ENCODE measurements at regions not wholly inside any gene's neighbourhood (a gene's known extent, or its start where the extent isn't known, plus 50 kb on each side); places are given as distances from the start of the nearest gene placed in this dataset.

DNA sequence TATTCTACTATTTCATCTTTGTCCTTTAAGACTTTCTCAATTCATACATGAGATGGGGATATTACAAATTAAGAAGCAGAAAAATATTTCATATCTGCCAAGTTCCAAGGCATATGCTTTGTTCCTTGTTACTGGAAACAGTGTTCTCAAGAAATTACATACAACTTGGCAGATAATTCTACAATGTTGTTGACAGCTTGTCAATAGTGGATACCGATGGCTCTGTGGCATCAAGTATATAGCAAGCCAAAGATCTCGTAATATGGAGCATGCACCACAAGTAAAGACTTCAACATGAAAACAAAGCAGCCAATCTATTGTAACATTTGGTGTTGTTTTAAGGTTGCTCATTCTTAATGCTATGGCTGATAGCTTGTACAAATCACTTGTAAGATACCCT, 598.2 kb upstream of the KLHL29 start:
- no peaks in the 10 kb centered on the region for H3K36me3 ChIP-seq (ENCODE audit: control insufficient read depth in 2 of 2, insufficient read depth in 2 of 2, low read length in 2 of 2)

DNA sequence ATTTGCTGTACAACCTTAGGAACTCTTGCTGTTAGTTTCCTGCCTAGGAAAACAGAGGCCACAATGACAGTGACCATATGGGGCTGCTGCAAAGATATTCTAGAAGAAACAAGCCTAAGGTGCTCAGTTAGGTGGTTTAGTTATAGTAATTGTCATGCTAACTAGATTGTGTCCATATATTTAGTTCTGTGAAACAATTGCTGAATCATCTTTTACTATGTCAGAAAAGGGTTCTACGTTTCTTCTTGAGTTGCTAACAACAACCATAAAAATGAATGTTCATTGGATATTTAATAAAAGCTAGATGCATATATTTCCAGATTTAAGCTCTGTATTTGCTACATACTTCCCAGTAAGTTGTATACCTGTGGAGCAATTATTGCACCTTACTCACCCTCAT, 597.2 kb upstream of the KLHL29 start:
- no peaks in the 10 kb centered on the region for H3K36me3 ChIP-seq (ENCODE audit: control insufficient read depth in 2 of 2, insufficient read depth in 2 of 2, low read length in 2 of 2)
- no peaks in the 10 kb centered on the region for H3K4me1 ChIP-seq (ENCODE audit: control insufficient read depth in 2 of 2, insufficient read depth in 2 of 2, low read length in 2 of 2)
- no peak overlapping the region for H3K4me3 ChIP-seq (ENCODE audit: low read length in 2 of 2)
- H3K27ac ChIP-seq (ENCODE audit: low read depth in 2 of 2, low read length in 2 of 2), result no peak overlapping the region
- H3K27me3 ChIP-seq (ENCODE audit: control insufficient read depth in 2 of 2, insufficient read depth in 2 of 2, low read length in 2 of 2), result no peaks in the 10 kb centered on the region
- no peak overlapping the region for H3K9ac ChIP-seq (ENCODE audit: low read depth in 1 of 2, low read length in 2 of 2)
- no peaks in the 10 kb centered on the region for H3K9me3 ChIP-seq (ENCODE audit: control insufficient read depth in 2 of 2, low read length in 2 of 2)

More for the DNA sequence above, 598.2 kb upstream of the KLHL29 start:
- H3K4me1 ChIP-seq (ENCODE audit: control insufficient read depth in 2 of 2, insufficient read depth in 2 of 2, low read length in 2 of 2), result no peaks in the 10 kb centered on the region
- no peaks in the 10 kb centered on the region for H3K9me3 ChIP-seq (ENCODE audit: control insufficient read depth in 2 of 2, low read length in 2 of 2)
- no peak overlapping the region for H3K27ac ChIP-seq (ENCODE audit: low read depth in 2 of 2, low read length in 2 of 2)
- H3K27me3 ChIP-seq (ENCODE audit: control insufficient read depth in 2 of 2, insufficient read depth in 2 of 2, low read length in 2 of 2), result no peaks in the 10 kb centered on the region
- no peak overlapping the region for H3K9ac ChIP-seq (ENCODE audit: low read depth in 1 of 2, low read length in 2 of 2)
- no peak overlapping the region for H3K4me3 ChIP-seq (ENCODE audit: low read length in 2 of 2)

DNA sequence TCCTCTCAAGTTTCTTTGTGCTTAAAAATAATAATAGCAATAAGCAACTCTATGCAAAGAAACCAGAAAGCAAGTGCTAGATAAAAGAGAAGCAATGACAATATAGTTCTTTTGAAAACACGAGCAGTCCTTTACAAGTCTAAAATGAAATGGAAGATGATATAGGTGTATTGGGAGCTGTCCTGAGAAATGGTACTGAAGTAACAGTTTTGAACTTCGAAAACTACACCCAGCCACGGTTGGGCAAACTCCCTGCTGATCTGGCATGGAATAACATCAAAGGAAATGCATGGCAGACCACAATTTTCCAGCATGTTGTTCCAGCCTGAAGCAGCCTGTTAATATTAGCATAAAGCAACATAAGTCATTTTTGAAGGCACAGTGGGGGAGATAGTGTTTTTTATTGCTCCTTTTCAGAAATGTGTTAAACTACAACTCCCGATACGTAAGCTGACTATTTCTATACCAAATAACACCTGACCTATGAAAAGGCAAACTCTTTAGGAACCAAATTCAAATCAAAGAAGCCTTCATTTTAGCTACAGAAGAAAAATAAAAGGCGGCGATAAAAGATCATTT, 596.1 kb upstream of the KLHL29 start:
- Histone ChIP-seq H3K4me1 (ENCODE audit: control insufficient read depth in 2 of 2, insufficient read depth in 2 of 2, low read length in 2 of 2) (no peaks in the 10 kb centered on the region), H3K4me3 (ENCODE audit: low read length in 2 of 2) (no peak overlapping the region), H3K36me3 (ENCODE audit: control insufficient read depth in 2 of 2, insufficient read depth in 2 of 2, low read length in 2 of 2) (no peaks in the 10 kb centered on the region), H3K9ac (ENCODE audit: low read depth in 1 of 2, low read length in 2 of 2) (no peak overlapping the region), H3K9me3 (ENCODE audit: control insufficient read depth in 2 of 2, low read length in 2 of 2) (no peaks in the 10 kb centered on the region), H3K27me3 (ENCODE audit: control insufficient read depth in 2 of 2, insufficient read depth in 2 of 2, low read length in 2 of 2) (no peaks in the 10 kb centered on the region), H3K27ac (ENCODE audit: low read depth in 2 of 2, low read length in 2 of 2) (no peak overlapping the region)

DNA sequence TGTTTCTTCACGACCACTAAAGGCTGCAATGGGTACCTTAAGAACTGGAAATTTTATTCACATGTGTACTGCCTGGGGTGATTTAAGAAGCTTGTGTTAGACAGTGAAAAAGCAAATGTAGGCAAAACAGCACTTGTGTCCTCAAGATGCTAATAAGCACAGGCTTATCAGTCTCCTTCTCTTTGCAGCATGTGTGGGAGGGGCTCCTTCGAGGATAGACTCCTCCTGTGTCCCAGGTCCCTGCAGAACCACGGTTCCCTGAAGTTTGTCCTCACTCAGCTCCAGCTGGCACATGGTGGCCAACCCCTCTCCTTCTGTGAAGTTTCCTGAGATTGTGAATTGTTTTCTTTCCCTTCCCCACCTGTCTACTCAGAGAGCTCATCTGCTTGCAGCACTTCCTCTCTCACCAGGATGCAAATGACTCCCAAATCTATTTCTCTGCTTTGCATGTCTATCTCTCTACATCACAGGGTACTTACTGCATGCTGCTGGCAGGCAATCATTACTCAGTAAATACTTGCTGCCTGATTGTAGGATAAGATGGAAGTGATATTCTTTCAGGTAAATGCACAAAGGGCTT, 589.6 kb upstream of the KLHL29 start:
- Histone ChIP-seq H3K4me1 (ENCODE audit: control insufficient read depth in 2 of 2, insufficient read depth in 2 of 2, low read length in 2 of 2) (no peaks in the 10 kb centered on the region), H3K36me3 (ENCODE audit: control insufficient read depth in 2 of 2, insufficient read depth in 2 of 2, low read length in 2 of 2) (no peaks in the 10 kb centered on the region), H3K27ac (ENCODE audit: low read depth in 2 of 2, low read length in 2 of 2) (no peak overlapping the region), H3K27me3 (ENCODE audit: control insufficient read depth in 2 of 2, insufficient read depth in 2 of 2, low read length in 2 of 2) (no peaks in the 10 kb centered on the region), H3K4me3 (ENCODE audit: low read length in 2 of 2) (no peak overlapping the region), H3K9me3 (ENCODE audit: control insufficient read depth in 2 of 2, low read length in 2 of 2) (no peaks in the 10 kb centered on the region), H3K9ac (ENCODE audit: low read depth in 1 of 2, low read length in 2 of 2) (no peak overlapping the region)

DNA sequence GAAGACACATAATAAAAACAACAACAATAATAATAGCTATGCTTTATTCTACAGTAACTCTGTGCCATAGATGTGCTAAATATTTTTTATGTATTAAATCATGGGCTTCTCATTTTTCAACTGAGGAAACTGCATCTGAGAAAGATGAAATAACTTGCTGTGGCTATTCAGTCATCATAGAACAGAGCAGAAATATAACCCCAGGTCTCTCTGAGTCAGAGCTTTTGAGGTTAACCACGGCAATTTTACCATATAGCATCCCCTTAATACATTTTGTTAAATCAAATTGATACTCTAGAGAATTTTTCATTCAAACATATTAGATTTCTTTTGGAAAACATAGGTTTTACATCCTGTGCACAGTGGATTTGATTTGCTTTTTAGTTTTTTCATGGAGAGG, 586.6 kb upstream of the KLHL29 start:
- no peaks in the 10 kb centered on the region for H3K36me3 ChIP-seq (ENCODE audit: control insufficient read depth in 2 of 2, insufficient read depth in 2 of 2, low read length in 2 of 2)
- no peak overlapping the region for H3K4me3 ChIP-seq (ENCODE audit: low read length in 2 of 2)
- H3K9me3 ChIP-seq (ENCODE audit: control insufficient read depth in 2 of 2, low read length in 2 of 2), result no peaks in the 10 kb centered on the region
- no peak overlapping the region for H3K9ac ChIP-seq (ENCODE audit: low read depth in 1 of 2, low read length in 2 of 2)
- H3K27me3 ChIP-seq (ENCODE audit: control insufficient read depth in 2 of 2, insufficient read depth in 2 of 2, low read length in 2 of 2), result no peaks in the 10 kb centered on the region
- H3K4me1 ChIP-seq (ENCODE audit: control insufficient read depth in 2 of 2, insufficient read depth in 2 of 2, low read length in 2 of 2), result no peaks in the 10 kb centered on the region
- no peak overlapping the region for H3K27ac ChIP-seq (ENCODE audit: low read depth in 2 of 2, low read length in 2 of 2)

DNA sequence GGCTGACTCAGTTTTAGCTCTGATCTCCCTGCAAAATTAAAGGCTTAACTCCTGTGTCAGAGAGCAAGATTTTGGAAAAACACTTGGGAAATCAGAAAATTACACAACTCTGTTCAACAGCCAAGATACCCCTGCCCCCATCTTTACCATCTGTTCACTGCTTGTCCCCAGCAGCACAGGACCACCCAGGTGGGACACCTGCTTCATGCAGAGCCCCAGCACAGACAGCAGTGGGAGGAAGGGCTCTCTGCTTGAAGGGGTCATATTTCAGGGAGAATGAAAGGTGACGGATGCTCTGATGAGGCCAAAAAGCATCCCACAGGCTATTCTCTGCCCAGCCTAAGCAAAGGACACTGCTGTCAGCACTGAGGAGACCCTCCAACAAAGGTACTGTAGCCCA, 584.6 kb upstream of the KLHL29 start:
- Histone ChIP-seq H3K27ac (ENCODE audit: low read depth in 2 of 2, low read length in 2 of 2) (no peak overlapping the region), H3K4me3 (ENCODE audit: low read length in 2 of 2) (no peak overlapping the region), H3K27me3 (ENCODE audit: control insufficient read depth in 2 of 2, insufficient read depth in 2 of 2, low read length in 2 of 2) (no peaks in the 10 kb centered on the region), H3K36me3 (ENCODE audit: control insufficient read depth in 2 of 2, insufficient read depth in 2 of 2, low read length in 2 of 2) (no peaks in the 10 kb centered on the region), H3K9ac (ENCODE audit: low read depth in 1 of 2, low read length in 2 of 2) (no peak overlapping the region), H3K9me3 (ENCODE audit: control insufficient read depth in 2 of 2, low read length in 2 of 2) (no peaks in the 10 kb centered on the region), H3K4me1 (ENCODE audit: control insufficient read depth in 2 of 2, insufficient read depth in 2 of 2, low read length in 2 of 2) (no peaks in the 10 kb centered on the region)

DNA sequence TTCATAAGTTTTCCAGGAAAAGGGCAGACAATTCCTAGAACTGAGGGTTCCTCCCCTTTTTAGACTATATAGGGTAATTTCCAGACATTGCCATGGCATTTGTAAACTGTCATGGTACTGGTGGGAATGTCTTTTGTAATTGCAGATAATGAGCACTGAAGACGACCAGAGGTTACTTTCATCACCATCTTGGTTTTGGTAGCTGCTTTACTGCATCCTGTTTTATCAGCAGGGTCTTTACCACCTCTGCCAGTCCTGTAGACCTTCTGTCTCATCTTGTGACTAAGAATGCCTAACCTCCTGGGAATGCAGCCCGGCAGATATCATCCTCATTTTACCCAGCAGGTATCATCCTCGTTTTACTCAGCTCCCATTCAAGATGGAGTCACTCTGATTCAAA, 583.9 kb upstream of the KLHL29 start:
- Histone ChIP-seq H3K4me1 (ENCODE audit: control insufficient read depth in 2 of 2, insufficient read depth in 2 of 2, low read length in 2 of 2) (no peaks in the 10 kb centered on the region), H3K27ac (ENCODE audit: low read depth in 2 of 2, low read length in 2 of 2) (no peak overlapping the region), H3K27me3 (ENCODE audit: control insufficient read depth in 2 of 2, insufficient read depth in 2 of 2, low read length in 2 of 2) (no peaks in the 10 kb centered on the region), H3K4me3 (ENCODE audit: low read length in 2 of 2) (no peak overlapping the region), H3K9me3 (ENCODE audit: control insufficient read depth in 2 of 2, low read length in 2 of 2) (no peaks in the 10 kb centered on the region), H3K36me3 (ENCODE audit: control insufficient read depth in 2 of 2, insufficient read depth in 2 of 2, low read length in 2 of 2) (no peaks in the 10 kb centered on the region), H3K9ac (ENCODE audit: low read depth in 1 of 2, low read length in 2 of 2) (no peak overlapping the region)

DNA sequence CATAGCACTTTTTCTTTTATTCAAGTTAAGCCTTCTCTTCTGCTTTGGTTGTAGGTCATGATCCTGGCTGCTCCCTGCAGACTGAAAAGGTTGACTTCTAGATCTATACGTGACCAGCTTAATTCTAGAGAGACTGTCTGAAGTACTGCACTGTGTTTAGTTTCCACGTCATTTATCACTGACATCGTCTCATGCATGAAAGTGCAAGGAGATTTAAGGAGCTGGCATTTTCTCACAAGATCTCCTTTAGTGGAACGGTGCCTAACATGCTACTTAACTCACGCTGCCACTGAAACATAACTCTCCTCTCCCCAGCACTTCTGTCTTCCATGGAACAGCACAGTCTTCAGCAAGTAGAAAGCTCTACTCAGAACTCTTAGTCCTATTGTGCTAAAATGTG, 583.0 kb upstream of the KLHL29 start:
- H3K36me3 ChIP-seq (ENCODE audit: control insufficient read depth in 2 of 2, insufficient read depth in 2 of 2, low read length in 2 of 2), result no peaks in the 10 kb centered on the region
- no peak overlapping the region for H3K27ac ChIP-seq (ENCODE audit: low read depth in 2 of 2, low read length in 2 of 2)
- no peak overlapping the region for H3K4me3 ChIP-seq (ENCODE audit: low read length in 2 of 2)
- no peak overlapping the region for H3K9ac ChIP-seq (ENCODE audit: low read depth in 1 of 2, low read length in 2 of 2)
- H3K9me3 ChIP-seq (ENCODE audit: control insufficient read depth in 2 of 2, low read length in 2 of 2), result no peaks in the 10 kb centered on the region
- no peaks in the 10 kb centered on the region for H3K4me1 ChIP-seq (ENCODE audit: control insufficient read depth in 2 of 2, insufficient read depth in 2 of 2, low read length in 2 of 2)
- no peaks in the 10 kb centered on the region for H3K27me3 ChIP-seq (ENCODE audit: control insufficient read depth in 2 of 2, insufficient read depth in 2 of 2, low read length in 2 of 2)

DNA sequence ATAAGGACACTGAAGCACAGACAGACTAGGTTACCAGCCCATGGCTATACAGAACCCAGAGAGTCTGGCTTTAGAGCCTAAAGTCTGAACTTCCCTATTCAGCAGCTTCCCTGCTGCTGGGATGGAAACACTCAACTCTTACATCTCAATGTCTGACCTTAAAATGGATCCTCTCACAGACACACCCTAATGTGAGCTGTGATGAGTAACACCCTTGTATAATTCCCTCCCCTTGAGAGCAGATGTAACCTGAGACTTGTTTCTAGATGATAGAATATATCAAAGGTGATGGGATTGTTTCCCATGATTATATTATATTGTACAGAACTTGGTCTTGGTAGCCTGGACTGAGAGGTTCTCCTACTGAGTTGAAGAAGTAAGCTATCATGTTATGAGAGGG, 577.1 kb upstream of the KLHL29 start:
- H3K9ac ChIP-seq (ENCODE audit: low read depth in 1 of 2, low read length in 2 of 2), result no peak overlapping the region
- no peak overlapping the region for H3K27ac ChIP-seq (ENCODE audit: low read depth in 2 of 2, low read length in 2 of 2)
- no peaks in the 10 kb centered on the region for H3K27me3 ChIP-seq (ENCODE audit: control insufficient read depth in 2 of 2, insufficient read depth in 2 of 2, low read length in 2 of 2)
- H3K36me3 ChIP-seq (ENCODE audit: control insufficient read depth in 2 of 2, insufficient read depth in 2 of 2, low read length in 2 of 2), result no peaks in the 10 kb centered on the region
- H3K4me1 ChIP-seq (ENCODE audit: control insufficient read depth in 2 of 2, insufficient read depth in 2 of 2, low read length in 2 of 2), result no peaks in the 10 kb centered on the region
- H3K9me3 ChIP-seq (ENCODE audit: control insufficient read depth in 2 of 2, low read length in 2 of 2), result no peaks in the 10 kb centered on the region
- no peak overlapping the region for H3K4me3 ChIP-seq (ENCODE audit: low read length in 2 of 2)

DNA sequence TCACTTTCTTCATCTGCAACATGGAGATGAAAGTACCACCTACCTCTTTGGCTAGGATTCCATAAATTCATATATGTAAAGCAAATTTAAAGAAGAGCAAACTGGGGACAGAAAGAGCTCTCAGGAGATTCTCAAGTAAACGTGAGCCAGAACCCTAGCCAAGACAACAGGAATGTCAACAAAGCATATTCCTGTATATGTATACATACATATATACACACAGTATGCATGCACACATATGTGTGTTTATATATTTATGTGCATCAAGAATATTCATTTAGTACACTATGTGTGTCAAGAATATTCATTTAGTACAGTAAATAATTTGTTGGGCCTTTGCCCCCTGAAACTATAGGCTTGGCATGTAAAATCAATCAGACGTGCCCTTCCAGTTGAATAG, 574.4 kb upstream of the KLHL29 start:
- Histone ChIP-seq H3K4me1 (ENCODE audit: control insufficient read depth in 2 of 2, insufficient read depth in 2 of 2, low read length in 2 of 2) (no peaks in the 10 kb centered on the region), H3K4me3 (ENCODE audit: low read length in 2 of 2) (no peak overlapping the region), H3K27me3 (ENCODE audit: control insufficient read depth in 2 of 2, insufficient read depth in 2 of 2, low read length in 2 of 2) (no peaks in the 10 kb centered on the region), H3K9me3 (ENCODE audit: control insufficient read depth in 2 of 2, low read length in 2 of 2) (no peaks in the 10 kb centered on the region), H3K27ac (ENCODE audit: low read depth in 2 of 2, low read length in 2 of 2) (no peak overlapping the region), H3K9ac (ENCODE audit: low read depth in 1 of 2, low read length in 2 of 2) (no peak overlapping the region), H3K36me3 (ENCODE audit: control insufficient read depth in 2 of 2, insufficient read depth in 2 of 2, low read length in 2 of 2) (no peaks in the 10 kb centered on the region)

All from mucosa of rectum (tissue), 2 donors.